HG02981 (cell line): ENCODE measurements at regions not wholly inside any gene's neighbourhood (a gene's known extent, or its start where the extent isn't known, plus 50 kb on each side); places are given as distances from the start of the nearest gene placed in this dataset.

Source experiments
- ATAC-seq: cut with Tn5 transposase; IDR thresholded peaks from one replicate; pipeline ENCODE4 v1.9.1; 2021; ENCODE audit warnings: mild to moderate bottlenecking, moderate library complexity; ENCODE audit not compliant: unreplicated experiment

GRCh38 chr19:32222556-32222955 is 122.9 kb upstream of the ZNF507 start:
- ATAC-seq: no peak

- ATAC-seq: no peak
Observed at GRCh38 chr19:32223106-32223505, 122.3 kb upstream of the ZNF507 start.

- ATAC-seq: no peak
Observed at GRCh38 chr19:32223595-32224370, 121.6 kb upstream of the ZNF507 start.

- ATAC-seq: peak; percentile 60
Observed at GRCh38 chr19:32224371-32225244, 120.8 kb upstream of the ZNF507 start.

GRCh38 chr19:32227561-32228165 is 117.7 kb upstream of the ZNF507 start:
- ATAC-seq: no peak

- no peak for ATAC-seq
Observed at GRCh38 chr19:32230441-32230840, 115.0 kb upstream of the ZNF507 start.

GRCh38 chr19:32231020-32231419 is 114.4 kb upstream of the ZNF507 start:
- no peak for ATAC-seq

- no peak for ATAC-seq
Observed at GRCh38 chr19:32231691-32232090, 113.7 kb upstream of the ZNF507 start.

GRCh38 chr19:32232449-32232848 is 113.0 kb upstream of the ZNF507 start:
- ATAC-seq: no peak

GRCh38 chr19:32233091-32233490 is 112.3 kb upstream of the ZNF507 start:
- no peak for ATAC-seq

- no peak for ATAC-seq
Observed at GRCh38 chr19:32233885-32234284, 111.5 kb upstream of the ZNF507 start.

- no peak for ATAC-seq
Observed at GRCh38 chr19:32234663-32235217, 110.7 kb upstream of the ZNF507 start.

GRCh38 chr19:32238076-32238475 is 107.3 kb upstream of the ZNF507 start:
- no peak for ATAC-seq

- ATAC-seq: no peak
Observed at GRCh38 chr19:32240316-32240715, 105.1 kb upstream of the ZNF507 start.

- no peak for ATAC-seq
Observed at GRCh38 chr19:32241306-32241705, 104.1 kb upstream of the ZNF507 start.

- no peak for ATAC-seq
Observed at GRCh38 chr19:32241932-32242710, 103.3 kb upstream of the ZNF507 start.

GRCh38 chr19:32246006-32246405 is 99.4 kb upstream of the ZNF507 start:
- no peak for ATAC-seq

GRCh38 chr19:32251634-32252332 is 93.6 kb upstream of the ZNF507 start:
- ATAC-seq: no peak

- no peak for ATAC-seq
Observed at GRCh38 chr19:32252333-32252669, 93.1 kb upstream of the ZNF507 start.
